ENCODE measurements at regions not wholly inside any gene's neighbourhood (a gene's known extent, or its start where the extent isn't known, plus 50 kb on each side); places are given as distances from the start of the nearest gene placed in this dataset.

- no peak for DNase-seq (ENCODE audit: low spot score)
Measured at GRCh38 chr4:115938764-115939443, 825.5 kb upstream of the NDST4 start.

GRCh38 chr4:115929373-115929772 lies 816.0 kb upstream of the NDST4 start:
- no peak for DNase-seq (ENCODE audit: low spot score)

- DNase-seq (ENCODE audit: low spot score), result no peak
Measured at GRCh38 chr4:115927382-115927781, 814.0 kb upstream of the NDST4 start.

GRCh38 chr4:115923152-115923551 lies 809.7 kb upstream of the NDST4 start:
- DNase-seq (ENCODE audit: low spot score), result no peak

DNA sequence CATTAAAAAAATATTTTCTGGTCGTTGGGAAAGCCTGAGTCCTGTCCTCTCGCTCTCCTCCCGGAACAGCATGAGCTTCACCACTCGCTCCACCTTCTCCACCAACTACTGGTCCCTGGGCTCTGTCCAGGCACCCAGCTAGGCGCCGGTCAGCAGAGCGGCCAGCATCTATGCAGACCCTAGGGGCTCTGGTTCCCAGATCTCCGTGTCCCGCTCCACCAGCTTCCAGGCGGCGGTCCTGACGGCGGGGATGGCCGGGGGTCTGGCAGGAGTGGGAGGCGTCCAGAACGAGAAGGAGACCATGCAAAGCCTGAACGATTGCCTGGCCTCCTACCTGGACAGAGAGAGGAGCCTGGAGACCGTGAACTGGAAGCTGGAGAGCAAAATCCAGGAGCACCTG lies 807.2 kb upstream of the NDST4 start:
- no peak for DNase-seq (ENCODE audit: low spot score)

DNA sequence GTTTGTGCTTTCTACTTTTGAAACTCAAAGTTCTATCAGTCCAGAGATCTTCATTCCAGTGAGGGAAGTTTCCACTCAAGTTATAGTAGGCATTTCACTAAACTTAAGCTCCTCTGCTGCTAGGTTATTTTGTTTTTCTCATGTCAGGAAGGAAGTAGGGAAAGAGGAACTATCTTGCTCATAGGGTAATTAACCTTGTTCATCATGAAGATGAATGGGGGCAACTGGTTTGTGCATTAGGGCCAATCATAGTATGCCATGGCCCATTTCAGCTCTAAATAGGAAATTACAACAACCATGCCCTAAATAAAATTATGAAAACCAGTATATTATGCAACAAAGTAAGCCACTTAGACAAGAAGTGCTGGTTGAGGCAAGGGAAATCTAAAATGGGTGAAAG lies 804.7 kb upstream of the NDST4 start:
- DNase-seq (ENCODE audit: low spot score), result no peak

- DNase-seq (ENCODE audit: low spot score), result no peak
Measured at GRCh38 chr4:115906428-115906827, 793.0 kb upstream of the NDST4 start.

DNA sequence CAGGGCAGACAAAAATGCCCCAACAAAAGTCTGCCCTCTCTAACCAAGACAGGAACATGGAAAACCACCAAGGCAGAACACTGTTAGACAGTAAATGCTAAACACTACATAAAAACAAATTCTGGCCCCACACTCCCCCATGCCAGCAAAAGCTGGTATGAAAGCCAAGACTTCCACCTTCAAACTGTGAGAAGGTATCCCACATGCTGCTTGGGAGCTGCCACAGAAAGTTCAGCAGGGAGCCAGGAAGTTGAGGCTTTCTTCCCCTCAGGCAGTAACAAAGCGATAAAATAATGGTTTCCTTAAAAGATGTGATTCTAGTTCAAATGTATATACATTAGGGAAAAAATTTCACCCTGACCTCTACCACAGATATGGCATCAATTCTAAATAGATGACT lies 770.4 kb upstream of the NDST4 start:
- DNase-seq (ENCODE audit: low spot score), result no peak

- DNase-seq (ENCODE audit: low spot score), result no peak
Measured at GRCh38 chr4:115883231-115883630, 769.8 kb upstream of the NDST4 start.

- DNase-seq (ENCODE audit: low spot score), result no peak
Measured at GRCh38 chr4:115873048-115873447, 759.6 kb upstream of the NDST4 start.

DNA sequence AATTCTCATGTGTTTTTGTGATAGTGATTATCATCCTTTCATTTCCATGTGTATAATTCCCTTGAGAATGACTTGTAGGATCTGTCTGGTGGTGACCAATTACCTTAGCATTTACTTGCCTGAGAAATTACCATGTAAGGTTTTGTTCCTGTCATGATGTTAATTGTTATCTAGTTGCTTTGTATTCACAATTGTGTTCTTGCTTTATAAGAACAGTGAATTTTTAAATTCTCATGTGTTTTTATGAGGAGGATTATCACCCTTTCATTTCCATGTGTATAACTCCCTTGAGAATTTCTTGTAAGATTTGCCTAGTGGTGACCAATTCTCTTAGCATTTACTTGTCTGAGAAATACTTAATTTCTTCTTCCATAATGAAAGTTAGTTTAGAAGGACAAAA lies 758.2 kb upstream of the NDST4 start:
- DNase-seq (ENCODE audit: low spot score), result no peak

DNA sequence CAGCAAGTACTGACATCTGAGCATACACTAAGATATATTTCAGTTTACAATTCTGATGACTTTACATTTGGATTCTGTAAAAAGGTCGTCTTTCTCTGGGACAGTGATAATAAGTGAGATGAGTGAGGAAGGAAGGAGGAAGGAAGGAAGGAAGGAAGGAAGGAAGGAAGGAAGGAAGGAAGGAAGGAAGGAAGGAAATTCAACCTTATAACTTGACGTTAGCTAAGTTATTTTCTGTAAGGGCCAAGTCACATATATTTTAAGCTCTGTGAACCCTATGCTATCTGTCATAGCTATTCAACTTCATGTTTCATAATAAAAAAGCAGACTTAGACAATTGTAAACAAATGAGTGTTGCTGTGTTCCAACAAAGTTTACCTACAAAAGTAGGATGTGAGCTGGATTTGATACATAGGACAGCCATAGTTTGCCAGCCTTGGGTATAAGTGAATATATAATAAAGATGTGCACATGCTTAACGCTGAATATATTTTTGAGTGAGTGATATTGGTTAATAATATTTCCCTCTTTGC lies 753.0 kb upstream of the NDST4 start:
- no peak for DNase-seq (ENCODE audit: low spot score)

- no peak for DNase-seq (ENCODE audit: low spot score)
Measured at GRCh38 chr4:115865736-115866135, 752.3 kb upstream of the NDST4 start.

GRCh38 chr4:115852767-115853091 lies 739.3 kb upstream of the NDST4 start:
- DNase-seq (ENCODE audit: low spot score), result no peak

DNA sequence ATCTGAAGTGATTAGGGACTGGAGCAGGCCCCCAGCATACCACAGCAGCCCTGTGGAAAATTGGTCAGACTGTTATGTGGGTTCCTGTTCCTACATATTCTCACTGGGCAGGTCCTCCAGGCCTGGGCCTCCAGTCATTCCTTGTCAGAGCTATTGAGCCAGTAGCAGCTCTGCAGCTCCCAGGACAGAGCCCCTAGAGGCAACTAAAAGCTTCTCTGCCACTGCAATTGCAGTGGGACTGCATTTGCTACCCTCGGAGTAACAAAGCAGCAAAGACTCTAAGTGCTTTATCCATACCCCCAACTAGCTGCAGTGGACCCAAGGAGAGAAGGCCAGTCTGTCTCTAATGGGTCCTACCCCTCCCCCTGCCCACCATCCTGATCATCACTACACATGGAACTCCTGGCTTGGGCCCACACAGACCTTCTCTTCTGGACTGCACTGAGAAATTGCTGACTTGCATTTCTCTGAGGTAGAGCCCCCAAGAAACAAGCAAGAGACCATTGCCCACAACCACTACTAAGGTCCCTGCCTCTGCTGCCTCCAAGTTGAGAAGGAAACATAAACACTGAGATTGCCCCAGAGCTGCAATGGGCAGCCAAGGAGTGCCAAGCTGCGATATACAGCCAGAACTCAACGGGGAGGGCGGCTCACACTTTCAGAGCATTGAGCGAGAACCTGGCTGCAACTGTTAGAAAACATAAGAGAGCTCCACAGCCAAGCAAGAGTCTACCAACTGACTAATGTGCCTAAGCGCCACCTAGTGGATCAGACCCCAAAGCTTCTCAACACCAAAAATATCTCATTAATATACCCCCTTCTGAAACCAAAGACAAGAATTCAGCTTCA lies 738.7 kb upstream of the NDST4 start:
- DNase-seq (ENCODE audit: low spot score), result peak; percentile 61

DNA sequence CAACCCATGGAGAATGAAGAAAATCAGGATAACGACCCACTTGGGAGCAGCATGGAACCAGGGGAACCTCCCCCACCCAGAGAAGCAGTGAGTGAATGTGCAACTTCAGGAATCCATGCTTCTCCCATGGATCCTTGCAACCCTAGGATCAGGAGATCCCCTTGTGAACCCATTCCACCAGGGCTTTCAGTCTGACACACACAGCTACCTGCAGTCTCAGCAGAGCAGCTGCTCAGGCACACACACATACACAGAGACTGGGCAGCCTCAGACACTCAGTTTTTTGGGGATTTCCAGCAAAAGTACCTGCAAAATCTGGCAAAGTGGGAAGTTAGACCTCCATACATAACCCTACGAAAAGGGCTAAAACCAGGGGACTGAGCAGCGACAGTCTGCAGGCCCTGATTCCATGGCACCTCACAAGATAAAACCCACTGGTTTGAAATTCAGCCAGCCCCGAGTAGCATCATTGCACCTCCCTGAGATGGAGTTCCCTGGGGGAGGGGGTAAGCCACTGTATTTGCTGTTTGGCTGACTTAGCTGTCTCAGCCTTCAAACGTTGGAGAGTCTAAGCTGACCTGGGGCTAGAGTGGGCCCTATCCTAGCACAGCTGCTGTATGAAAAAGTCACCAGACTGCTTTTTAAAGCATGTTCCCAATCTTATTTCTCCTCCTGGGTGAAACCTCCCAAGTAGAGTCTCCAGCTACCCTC lies 737.5 kb upstream of the NDST4 start:
- DNase-seq (ENCODE audit: low spot score), result no peak

DNA sequence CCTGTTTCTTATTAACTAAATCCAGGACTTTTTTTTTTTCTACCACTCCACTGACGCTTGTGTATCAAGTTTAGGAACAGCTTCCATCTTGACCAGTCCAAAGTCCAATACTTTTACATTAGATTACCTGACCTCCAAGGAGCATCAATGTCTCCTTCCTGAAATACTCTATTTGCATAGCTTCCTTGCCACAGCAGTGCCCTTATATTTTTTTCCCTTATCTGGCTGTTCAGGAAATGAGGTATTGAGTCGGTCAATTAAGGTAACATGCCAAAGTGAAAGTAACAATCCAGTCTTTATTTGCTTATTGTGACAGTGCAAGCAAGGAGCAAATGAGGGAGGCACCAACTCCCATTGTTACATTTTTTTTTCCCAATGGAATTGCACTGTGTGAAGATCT lies 730.8 kb upstream of the NDST4 start:
- DNase-seq (ENCODE audit: low spot score), result no peak

DNA sequence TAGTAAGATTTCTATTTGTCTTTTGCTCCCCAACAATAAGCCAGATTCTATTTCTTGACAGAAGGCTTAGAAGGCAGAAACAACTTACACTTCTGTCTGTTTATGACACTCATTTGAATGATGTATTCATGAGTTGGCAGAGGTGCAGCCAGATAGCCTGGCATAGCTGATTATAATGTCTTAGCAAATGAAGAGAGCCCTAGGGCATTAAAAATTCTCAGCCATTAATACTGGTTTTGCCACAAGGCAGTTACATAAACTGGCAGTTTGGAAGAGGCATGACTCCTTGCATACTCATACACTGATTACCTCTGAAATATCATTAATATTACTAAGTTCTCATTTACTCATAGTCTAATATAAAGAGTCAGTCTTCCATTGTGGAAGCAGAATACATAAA lies 728.5 kb upstream of the NDST4 start:
- DNase-seq (ENCODE audit: low spot score), result no peak

- no peak for DNase-seq (ENCODE audit: low spot score)
Measured at GRCh38 chr4:115834441-115834840, 721.0 kb upstream of the NDST4 start.

GRCh38 chr4:115824630-115825029 lies 711.2 kb upstream of the NDST4 start:
- no peak for DNase-seq (ENCODE audit: low spot score)

DNA sequence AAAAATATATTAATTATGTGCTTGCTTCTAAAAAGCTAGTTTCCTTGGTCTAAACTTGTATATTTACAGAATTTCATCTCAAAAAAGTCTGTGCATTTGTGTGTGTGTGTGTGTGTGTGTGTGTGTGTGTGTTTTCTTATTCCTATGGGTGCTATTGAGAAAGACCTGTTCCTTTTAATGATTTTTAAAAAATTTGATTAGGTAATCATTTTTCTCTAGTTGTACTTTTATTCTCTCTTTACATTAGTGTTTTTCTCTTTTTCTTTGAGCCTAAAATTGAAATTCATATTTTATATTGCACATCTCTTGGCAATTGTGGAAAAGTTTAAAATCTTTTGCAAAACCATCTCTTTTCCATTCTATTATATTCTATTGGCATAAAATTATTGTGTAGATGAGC lies 690.4 kb upstream of the NDST4 start:
- no peak for DNase-seq (ENCODE audit: low spot score)

DNA sequence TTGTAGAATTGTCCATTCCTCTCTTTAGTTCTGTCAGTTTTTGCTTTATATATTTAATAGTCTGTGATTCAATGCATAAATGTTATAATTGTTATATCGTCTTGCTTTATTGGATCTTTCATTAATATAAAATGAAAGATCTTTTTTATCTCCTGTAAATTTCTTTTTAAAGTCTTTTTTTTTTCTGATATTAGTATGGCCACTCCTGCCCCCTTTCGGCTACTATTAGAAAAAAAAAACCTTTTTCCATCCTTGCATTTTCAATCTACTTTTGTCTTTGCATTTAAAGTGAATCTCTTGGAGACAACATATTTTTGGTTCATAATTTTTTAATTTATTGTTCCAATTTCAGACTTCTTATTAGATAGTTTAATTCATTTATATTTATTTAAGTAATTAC lies 677.4 kb upstream of the NDST4 start:
- no peak for DNase-seq (ENCODE audit: low spot score)
